ENCODE measurements at regions not wholly inside any gene's neighbourhood (a gene's known extent, or its start where the extent isn't known, plus 50 kb on each side); places are given as distances from the start of the nearest gene placed in this dataset.

DNA sequence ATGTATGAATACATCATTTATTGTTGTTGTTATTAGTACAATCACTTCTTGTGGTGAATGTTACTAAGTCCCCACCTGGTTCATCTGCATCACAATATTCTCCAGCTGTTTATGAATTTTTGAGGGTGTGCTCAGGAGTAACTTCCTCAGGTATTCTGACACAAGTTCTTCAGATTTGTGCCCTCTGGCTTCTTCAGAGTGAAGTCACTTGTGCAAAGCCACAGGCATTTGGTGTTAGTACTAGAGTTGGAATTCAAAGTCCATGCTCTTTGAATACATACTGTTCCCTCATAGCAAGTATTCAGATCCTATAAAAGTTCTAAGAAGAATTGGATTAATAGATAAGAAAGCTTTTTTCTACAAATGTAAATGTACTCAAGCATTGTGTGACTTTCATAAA lies 150.3 kb upstream of the AVPR1A start:
- TF ChIP-seq ZNF384 (IDR thresholded peaks at IDR 0.05) (no peak), SUZ12 (IDR thresholded peaks at IDR 0.05) (no peak), BHLHE40 (IDR thresholded peaks at IDR 0.05; ENCODE audit: borderline replicate concordance) (no peak), SP1 (IDR thresholded peaks at IDR 0.05) (no peak), FOXA1 (IDR thresholded peaks at IDR 0.05) (no peak), CTBP1 (IDR thresholded peaks at IDR 0.05; ENCODE audit: borderline replicate concordance) (no peak), FOXK2 (IDR thresholded peaks at IDR 0.05) (no peak), ELF4 (IDR thresholded peaks at IDR 0.05) (no peak), TARDBP (IDR thresholded peaks at IDR 0.05) (no peak), L3MBTL2 (conservative IDR thresholded peaks at IDR 0.05) (no peak), FOXM1 (IDR thresholded peaks at IDR 0.05; ENCODE audit: borderline replicate concordance) (no peak)
